ENCODE measurements at regions not wholly inside any gene's neighbourhood (a gene's known extent, or its start where the extent isn't known, plus 50 kb on each side); places are given as distances from the start of the nearest gene placed in this dataset.

- TF ChIP-seq CSRNP3 (CRISPR knock-in tag; IDR thresholded peaks at IDR 0.05): no peak
- TF ChIP-seq ZFP30 (CRISPR knock-in tag; IDR thresholded peaks at IDR 0.05): no peak
- no peak for TF ChIP-seq ARNTL (CRISPR knock-in tag; IDR thresholded peaks at IDR 0.05; ENCODE audit: borderline replicate concordance, low read depth)
- no peak for TF ChIP-seq POU6F1 (CRISPR knock-in tag; IDR thresholded peaks at IDR 0.05; ENCODE audit: borderline replicate concordance, low read depth)
- TF ChIP-seq ZFP3 (CRISPR knock-in tag; IDR thresholded peaks at IDR 0.05): no peak
- TF ChIP-seq ZC3H10 (CRISPR knock-in tag; IDR thresholded peaks at IDR 0.05): no peak
- no peak for TF ChIP-seq SNAI2 (CRISPR knock-in tag; IDR thresholded peaks at IDR 0.05)
- no peak for TF ChIP-seq ESRRG (CRISPR knock-in tag; IDR thresholded peaks at IDR 0.05)
- no peak for TF ChIP-seq BACH2 (CRISPR knock-in tag; IDR thresholded peaks at IDR 0.05; ENCODE audit: borderline replicate concordance)
- TF ChIP-seq GLIS3 (CRISPR knock-in tag; IDR thresholded peaks at IDR 0.05): no peak
- no peak for TF ChIP-seq TCF4 (CRISPR knock-in tag; IDR thresholded peaks at IDR 0.05; ENCODE audit: borderline replicate concordance)
- TF ChIP-seq PATZ1 (CRISPR knock-in tag; IDR thresholded peaks at IDR 0.05; ENCODE audit: borderline replicate concordance): no peak
- TF ChIP-seq PPARA (CRISPR knock-in tag; IDR thresholded peaks at IDR 0.05; ENCODE audit: borderline replicate concordance): no peak
- TF ChIP-seq CREB5 (CRISPR knock-in tag; IDR thresholded peaks at IDR 0.05; ENCODE audit: low read depth): no peak
- no peak for ATAC-seq
Measured at GRCh38 chr7:45509222-45509621, 64.9 kb upstream of the ADCY1 start.

- no peak for ATAC-seq
- TF ChIP-seq ZNF8 (CRISPR knock-in tag; IDR thresholded peaks at IDR 0.05) (no peak), ZC3H10 (CRISPR knock-in tag; IDR thresholded peaks at IDR 0.05) (no peak), PATZ1 (CRISPR knock-in tag; IDR thresholded peaks at IDR 0.05; ENCODE audit: borderline replicate concordance) (no peak), OSR1 (CRISPR knock-in tag; IDR thresholded peaks at IDR 0.05) (no peak), ISL1 (CRISPR knock-in tag; IDR thresholded peaks at IDR 0.05) (no peak), ZFP3 (CRISPR knock-in tag; IDR thresholded peaks at IDR 0.05) (no peak), CSDC2 (CRISPR knock-in tag; IDR thresholded peaks at IDR 0.05) (no peak), PPARA (CRISPR knock-in tag; IDR thresholded peaks at IDR 0.05; ENCODE audit: borderline replicate concordance) (no peak), TSHZ2 (CRISPR knock-in tag; IDR thresholded peaks at IDR 0.05) (no peak), TOX (CRISPR knock-in tag; IDR thresholded peaks at IDR 0.05; ENCODE audit: borderline replicate concordance) (no peak), ZNF565 (CRISPR knock-in tag; conservative IDR thresholded peaks at IDR 0.05; ENCODE audit: low read depth) (no peak), ARNTL (CRISPR knock-in tag; IDR thresholded peaks at IDR 0.05; ENCODE audit: borderline replicate concordance, low read depth) (no peak), SNAI2 (CRISPR knock-in tag; IDR thresholded peaks at IDR 0.05) (no peak), CREB5 (CRISPR knock-in tag; IDR thresholded peaks at IDR 0.05; ENCODE audit: low read depth) (no peak), BACH2 (CRISPR knock-in tag; IDR thresholded peaks at IDR 0.05; ENCODE audit: borderline replicate concordance) (no peak), ZNF70 (CRISPR knock-in tag; IDR thresholded peaks at IDR 0.05) (no peak), GLIS3 (CRISPR knock-in tag; IDR thresholded peaks at IDR 0.05) (no peak), RARB (CRISPR knock-in tag; IDR thresholded peaks at IDR 0.05) (no peak), POU6F1 (CRISPR knock-in tag; IDR thresholded peaks at IDR 0.05; ENCODE audit: borderline replicate concordance, low read depth) (no peak)
Measured at GRCh38 chr7:45511721-45512597, 62.2 kb upstream of the ADCY1 start.

All from SK-N-SH treated with all-trans-retinoic acid at 6 μM for 48 hours (cell line).